HG03060 (cell line): ENCODE measurements at regions not wholly inside any gene's neighbourhood (a gene's known extent, or its start where the extent isn't known, plus 50 kb on each side); places are given as distances from the start of the nearest gene placed in this dataset.
"Not testable (repeated sequence)": the region's sequence is repeated elsewhere in the genome, so short reads cannot be mapped to it uniquely, and the experiment has no call there.

Source experiments
- ATAC-seq: cut with Tn5 transposase; IDR thresholded peaks from one replicate; pipeline ENCODE4 v1.9.1; 2021; ENCODE audit warnings: low read depth, moderate number of reproducible peaks; ENCODE audit not compliant: unreplicated experiment

- ATAC-seq: no peak
Observed at GRCh38 chr2:185618625-185619024, 120.0 kb upstream of the FSIP2 start.

GRCh38 chr2:185625604-185626003, 113.0 kb upstream of the FSIP2 start:
- no peak for ATAC-seq

GRCh38 chr2:185628985-185629384, 109.6 kb upstream of the FSIP2 start:
- no peak for ATAC-seq

- ATAC-seq: no peak
Observed at GRCh38 chr2:185633621-185634020, 105.0 kb upstream of the FSIP2 start.

- no peak for ATAC-seq
Observed at GRCh38 chr2:185638771-185639170, 99.8 kb upstream of the FSIP2 start.

- ATAC-seq: no peak
Observed at GRCh38 chr2:185640588-185640987, 98.0 kb upstream of the FSIP2 start.

- no peak for ATAC-seq
Observed at GRCh38 chr2:185643434-185643833, 95.2 kb upstream of the FSIP2 start.

GRCh38 chr2:185644828-185645227, 93.8 kb upstream of the FSIP2 start:
- no peak for ATAC-seq

GRCh38 chr2:185645529-185645928, 93.1 kb upstream of the FSIP2 start:
- no peak for ATAC-seq

GRCh38 chr2:185658750-185659149, 79.9 kb upstream of the FSIP2 start:
- no peak for ATAC-seq

- ATAC-seq: no peak
Observed at GRCh38 chr2:185663811-185664210, 74.8 kb upstream of the FSIP2 start.

GRCh38 chr2:185664384-185664783, 74.2 kb upstream of the FSIP2 start:
- no peak for ATAC-seq

GRCh38 chr2:185665251-185665814, 73.3 kb upstream of the FSIP2 start:
- no peak for ATAC-seq

- ATAC-seq: no peak
Observed at GRCh38 chr2:185667452-185667851, 71.2 kb upstream of the FSIP2 start.

GRCh38 chr2:185668710-185669109, 69.9 kb upstream of the FSIP2 start:
- ATAC-seq: no peak

- ATAC-seq: no peak
Observed at GRCh38 chr2:185674232-185674631, 64.4 kb upstream of the FSIP2 start.

- no peak for ATAC-seq
Observed at GRCh38 chr2:185676316-185676715, 62.3 kb upstream of the FSIP2 start.

- not testable (repeated sequence) for ATAC-seq
Observed at GRCh38 chr2:185687001-185687400, 51.6 kb upstream of the FSIP2 start.

- no peak for ATAC-seq
Observed at GRCh38 chr2:185687967-185688366, 50.6 kb upstream of the FSIP2 start.
